Sigmoid colon (tissue), 4 donors: ENCODE measurements at regions not wholly inside any gene's neighbourhood (a gene's known extent, or its start where the extent isn't known, plus 50 kb on each side); places are given as distances from the start of the nearest gene placed in this dataset.
"Not testable (repeated sequence)": the region's sequence is repeated elsewhere in the genome, so short reads cannot be mapped to it uniquely, and the experiment has no call there.

Experiments
- CTCF ChIP-seq, 4 experiments: fragments of 450-650 bp in 3 of 4; fragments of 200-600 bp in 1 of 4; IDR thresholded peaks; one replicate each; pipeline ENCODE4 v1.5.1; 2016 to 2019; ENCODE audit warnings: antibody characterized with exemption in 4 of 4, mild to moderate bottlenecking in 3 of 4, moderate library complexity in 2 of 4
- EP300 ChIP-seq, 4 donors: sonication (generic); formaldehyde crosslinking; IDR thresholded peaks; one replicate each; pipeline ENCODE4 v1.6.1; 2017; ENCODE audit warnings: antibody characterized with exemption in 4 of 4
- POLR2A ChIP-seq, 2 donors: fragments of 450-650 bp; IDR thresholded peaks; one replicate each; pipeline ENCODE4 v1.6.1; 2016; ENCODE audit warnings: antibody characterized with exemption in 2 of 2, mild to moderate bottlenecking in 2 of 2, moderate library complexity in 2 of 2
- POLR2AphosphoS5 ChIP-seq, 4 donors: sonication (generic); formaldehyde crosslinking; IDR thresholded peaks; one replicate each; pipeline ENCODE4 v1.6.1; 2017; ENCODE audit warnings: antibody characterized with exemption in 4 of 4

GRCh38 chr6:144636025-144636424, 350.9 kb downstream of the UTRN start:
- TF ChIP-seq CTCF, POLR2A, POLR2AphosphoS5, EP300 (IDR thresholded peaks at IDR 0.05): not testable (repeated sequence)
